K562 (cell line): ENCODE measurements at regions not wholly inside any gene's neighbourhood (a gene's known extent, or its start where the extent isn't known, plus 50 kb on each side); places are given as distances from the start of the nearest gene placed in this dataset.

Source experiments
- ATAC-seq: fragments of 200-7000 bp; cut with Tn5 transposase; 3 replicates; pipeline ENCODE4 v1.9.1; 2020; ENCODE audit warnings: moderate library complexity
- BruUV-seq: library from RNA; stranded (reverse); fragments of 400-500 nt; replicated peaks from 2 replicates; lab custom pipeline; 2021; lab: Mats Ljungman, UMichigan
- CTCF ChIA-PET: fragments of 300-600 bp; formaldehyde crosslinking; extraction: SDS; loops from one replicate; lab custom pipeline; 2021; ENCODE audit warnings: low intra/inter-chr PET ratio; lab: Yijun Ruan, JAX
- POLR2A ChIA-PET: fragments of 300-600, 350-650 bp; sonication (Branson Sonifier 250); formaldehyde crosslinking; extraction: SDS; loops from one replicate; lab custom pipeline; 2021; ENCODE audit warnings: antibody characterized with exemption, inconsistent platforms; lab: Yijun Ruan, JAX
- DNase-seq, 4 experiments: peaks; one replicate each; pipeline versions ENCODE4 v3.0.0 to v3.0.0-alpha.2; 2011 to 2018; ENCODE audit warnings: low spot score in 3 of 4, mixed read lengths in 3 of 4; ENCODE audit errors: extremely low read depth in 1 of 4
- FAIRE-seq: peaks from 2 replicates; lab custom pipeline; 2011; peaks lifted over from hg19 to GRCh38; lab: Jason Lieb, UNC
- H2AFZ ChIP-seq: 2 replicates; pipeline ENCODE4 v1.6.0; 2011; ENCODE audit warnings: low read depth, low read length, control low read depth, inconsistent platforms
- H3K27ac ChIP-seq: fragments of 200-600 bp; 3 replicates; pipeline ENCODE4 v1.8.0; 2011; ENCODE audit warnings: low read depth, mild to moderate bottlenecking, control low read depth, inconsistent platforms, low read length, moderate library complexity, mixed read lengths; ENCODE audit errors: extremely low read depth
- H3K27me3 ChIP-seq, 2 experiments: fragments of 300-600 bp in 1 of 2; 2 replicates in 1 of 2; 3 replicates in 1 of 2; pipeline versions ENCODE4 v1.6.0 to v1.8.0; 2011; ENCODE audit warnings: inconsistent platforms in 2 of 2, low read length in 2 of 2, mild to moderate bottlenecking in 1 of 2, mixed read lengths in 1 of 2, moderate library complexity in 1 of 2; ENCODE audit not compliant: control insufficient read depth in 2 of 2, insufficient read depth in 2 of 2
- H3K36me3 ChIP-seq: fragments of 300-600 bp; 3 replicates; pipeline ENCODE4 v1.8.0; 2011; ENCODE audit warnings: mild to moderate bottlenecking, low read length, inconsistent platforms; ENCODE audit not compliant: control insufficient read depth, insufficient read depth
- H3K4me1 ChIP-seq, 2 experiments: fragments of 200-600 bp in 1 of 2; replicated peaks in 1 of 2; 2 replicates in 1 of 2; 3 replicates in 1 of 2; pipeline versions ENCODE4 v1.5.1 to v1.8.0; 2011; ENCODE audit warnings: inconsistent platforms in 2 of 2, low read length in 2 of 2, mild to moderate bottlenecking in 1 of 2, mixed read lengths in 1 of 2, moderate library complexity in 1 of 2; ENCODE audit not compliant: control insufficient read depth in 2 of 2, insufficient read depth in 2 of 2
- H3K4me2 ChIP-seq: 2 replicates; pipeline ENCODE4 v1.6.1; 2011; ENCODE audit warnings: low read length, control low read depth, inconsistent platforms, mixed read lengths; ENCODE audit not compliant: insufficient read depth
- H3K4me3 ChIP-seq: fragments of 200-600 bp; sonication (generic), shearing (Covaris generic); 2 replicates; pipeline ENCODE4 v1.5.1; 2016; ENCODE audit warnings: control low read depth, inconsistent platforms
- H3K79me2 ChIP-seq: fragments of 200-600 bp; 3 replicates; pipeline ENCODE4 v1.8.0; 2011; ENCODE audit warnings: low read length, inconsistent platforms; ENCODE audit not compliant: control insufficient read depth, insufficient read depth
- H3K9ac ChIP-seq, 2 experiments: 2 replicates each; pipeline versions ENCODE4 v1.6.0 to v1.6.1; 2011; ENCODE audit warnings: low read depth in 2 of 2, low read length in 2 of 2, control low read depth in 1 of 2, inconsistent platforms in 1 of 2, mild to moderate bottlenecking in 1 of 2, mixed read lengths in 1 of 2; ENCODE audit not compliant: insufficient read depth in 1 of 2
- H3K9me1 ChIP-seq: one replicate; pipeline ENCODE4 v1.6.0; 2011; ENCODE audit warnings: inconsistent platforms, mild to moderate bottlenecking, low read length, moderate library complexity; ENCODE audit not compliant: control insufficient read depth, insufficient read depth
- H3K9me3 ChIP-seq: replicated peaks from 2 replicates; pipeline ENCODE4 v1.5.1; 2011; ENCODE audit warnings: low read depth, low read length, inconsistent platforms; ENCODE audit not compliant: control insufficient read depth, insufficient read depth
- H4K20me1 ChIP-seq: replicated peaks from 2 replicates; pipeline ENCODE4 v1.6.1; 2011; ENCODE audit warnings: low read length, inconsistent platforms, mixed read lengths; ENCODE audit not compliant: control insufficient read depth, insufficient read depth
- BACH1 ChIP-seq: fragments of 200-800 bp; sonication (Bioruptor generic); IDR thresholded peaks from 2 replicates; pipeline ENCODE4 v1.6.1; 2016; ENCODE audit warnings: missing genetic modification characterization, missing compliant biosample characterization
- EGR1 ChIP-seq: fragments of 450-650 bp; conservative IDR thresholded peaks from 2 replicates; pipeline ENCODE4 v1.6.1; 2017; ENCODE audit warnings: mild to moderate bottlenecking
- FOSL1 ChIP-seq: fragments of 200-800 bp; sonication (Bioruptor generic); conservative IDR thresholded peaks from 2 replicates; pipeline ENCODE4 v1.6.1; 2016; ENCODE audit warnings: missing genetic modification characterization, missing compliant biosample characterization
- GATA2 ChIP-seq: sonication (generic); formaldehyde crosslinking; IDR thresholded peaks from 2 replicates; pipeline ENCODE4 v1.4.0; 2020; ENCODE audit warnings: mild to moderate bottlenecking, missing genetic modification reagents
- GTF2B ChIP-seq: IDR thresholded peaks from 2 replicates; pipeline ENCODE4 v1.6.1; 2011; ENCODE audit not compliant: insufficient read length; ENCODE audit errors: extremely low read depth
- NBN ChIP-seq: fragments of 450-650 bp; IDR thresholded peaks from 2 replicates; pipeline ENCODE4 v1.6.1; 2016; ENCODE audit warnings: low read depth, mild to moderate bottlenecking
- TCF15 ChIP-seq: fragments of 250-450 bp; sonication (Bioruptor Pico); IDR thresholded peaks from 2 replicates; pipeline ENCODE4 v1.8.0; 2022; ENCODE audit warnings: moderate library complexity, mild to moderate bottlenecking, inconsistent platforms
- XRCC3 ChIP-seq: fragments of 450-650 bp; IDR thresholded peaks from 2 replicates; pipeline ENCODE4 v1.6.1; 2017; ENCODE audit warnings: mild to moderate bottlenecking, moderate library complexity
- YY1 ChIP-seq, 3 experiments: IDR thresholded peaks; 2 replicates each; pipeline ENCODE4 v1.6.1; 2011; ENCODE audit warnings: low read length in 2 of 3, mild to moderate bottlenecking in 2 of 3, moderate library complexity in 2 of 3, borderline replicate concordance in 1 of 3, control low read depth in 1 of 3, low read depth in 1 of 3; ENCODE audit not compliant: insufficient read depth in 3 of 3, insufficient replicate concordance in 2 of 3, control insufficient read depth in 1 of 3, insufficient read length in 1 of 3; ENCODE audit errors: extremely low read depth in 1 of 3
- ZNF431 ChIP-seq: sonication (generic); formaldehyde crosslinking; IDR thresholded peaks from 2 replicates; pipeline ENCODE4 v1.8.0; 2022; ENCODE audit warnings: mild to moderate bottlenecking, missing genetic modification reagents
- ZNF436 ChIP-seq: fragments of 250-450, 450-650 bp; sonication (Bioruptor Pico); formaldehyde crosslinking; IDR thresholded peaks from 2 replicates; pipeline ENCODE4 v1.7.0; 2020; ENCODE audit warnings: mild to moderate bottlenecking
- ZNF589 ChIP-seq: fragments of 200-800 bp; sonication (Bioruptor generic); IDR thresholded peaks from 2 replicates; pipeline ENCODE4 v1.6.1; 2016; ENCODE audit warnings: low read depth, missing genetic modification characterization, missing compliant biosample characterization
- ZNF639 ChIP-seq, 2 experiments: fragments of 200-800 bp in 1 of 2; sonication (Bioruptor generic) in 1 of 2; sonication (generic) in 1 of 2; formaldehyde crosslinking in 1 of 2; IDR thresholded peaks in 1 of 2; conservative IDR thresholded peaks in 1 of 2; 2 replicates each; pipeline versions ENCODE4 v1.5.0 to v1.6.1; 2016 to 2020; ENCODE audit warnings: missing compliant biosample characterization in 1 of 2, missing genetic modification characterization in 1 of 2, missing genetic modification reagents in 1 of 2
- WGBS: fragments of 100-300 bp; shearing (Covaris generic); methylation state at CpG from one replicate; pipeline ENCODE4 v1.1.6; 2016; ENCODE audit warnings: low coverage, mixed read lengths; ENCODE audit not compliant: insufficient coverage; ENCODE audit errors: missing lambda C conversion rate; 5-methylcytosine and 5-hydroxymethylcytosine counted together
- in situ Hi-C: fragments of 300-500 bp; cut with MboI; formaldehyde crosslinking; loops from 4 replicates; pipeline ENCODE4 v1.15.0; 2018; ENCODE audit warnings: inconsistent platforms, mixed read lengths
- intact Hi-C: fragments of 100-400 bp; cut with micrococcal nuclease; formaldehyde crosslinking; loops from 2 replicates; pipeline ENCODE4 v1.14.2; 2022
- TF ChIP-seq, protein P1 (sequence below), 3 experiments: fragments of 200-800 bp in 1 of 3; fragments of 250-450 bp in 1 of 3; fragments of 450-650 bp in 1 of 3; sonication (Bioruptor Pico) in 1 of 3; sonication (Bioruptor generic) in 1 of 3; formaldehyde crosslinking in 1 of 3; IDR thresholded peaks; 2 replicates each; pipeline versions ENCODE4 v1.6.1 to v1.8.0; 2016 to 2022; ENCODE audit warnings: mild to moderate bottlenecking in 2 of 3, missing genetic modification characterization in 2 of 3, missing compliant biosample characterization in 1 of 3, moderate library complexity in 1 of 3

GRCh38 chrX:63927848-63928247 is 142.8 kb upstream of the ARHGEF9 start (continued):
- TF ChIP-seq, protein P1, sequence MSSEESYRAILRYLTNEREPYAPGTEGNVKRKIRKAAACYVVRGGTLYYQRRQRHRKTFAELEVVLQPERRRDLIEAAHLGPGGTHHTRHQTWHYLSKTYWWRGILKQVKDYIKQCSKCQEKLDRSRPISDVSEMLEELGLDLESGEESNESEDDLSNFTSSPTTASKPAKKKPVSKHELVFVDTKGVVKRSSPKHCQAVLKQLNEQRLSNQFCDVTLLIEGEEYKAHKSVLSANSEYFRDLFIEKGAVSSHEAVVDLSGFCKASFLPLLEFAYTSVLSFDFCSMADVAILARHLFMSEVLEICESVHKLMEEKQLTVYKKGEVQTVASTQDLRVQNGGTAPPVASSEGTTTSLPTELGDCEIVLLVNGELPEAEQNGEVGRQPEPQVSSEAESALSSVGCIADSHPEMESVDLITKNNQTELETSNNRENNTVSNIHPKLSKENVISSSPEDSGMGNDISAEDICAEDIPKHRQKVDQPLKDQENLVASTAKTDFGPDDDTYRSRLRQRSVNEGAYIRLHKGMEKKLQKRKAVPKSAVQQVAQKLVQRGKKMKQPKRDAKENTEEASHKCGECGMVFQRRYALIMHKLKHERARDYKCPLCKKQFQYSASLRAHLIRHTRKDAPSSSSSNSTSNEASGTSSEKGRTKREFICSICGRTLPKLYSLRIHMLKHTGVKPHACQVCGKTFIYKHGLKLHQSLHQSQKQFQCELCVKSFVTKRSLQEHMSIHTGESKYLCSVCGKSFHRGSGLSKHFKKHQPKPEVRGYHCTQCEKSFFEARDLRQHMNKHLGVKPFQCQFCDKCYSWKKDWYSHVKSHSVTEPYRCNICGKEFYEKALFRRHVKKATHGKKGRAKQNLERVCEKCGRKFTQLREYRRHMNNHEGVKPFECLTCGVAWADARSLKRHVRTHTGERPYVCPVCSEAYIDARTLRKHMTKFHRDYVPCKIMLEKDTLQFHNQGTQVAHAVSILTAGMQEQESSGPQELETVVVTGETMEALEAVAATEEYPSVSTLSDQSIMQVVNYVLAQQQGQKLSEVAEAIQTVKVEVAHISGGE (CRISPR knock-in tag; IDR thresholded peaks at IDR 0.05): no peak

GRCh38 chrX:63922221-63922620 is 137.2 kb upstream of the ARHGEF9 start:
- H3K27ac ChIP-seq: no peak overlapping the region
- no TSS peak for BruUV-seq
- H3K9me3 ChIP-seq: no peaks in the 10 kb centered on the region
- ChIA-PET CTCF (no interaction called here), POLR2A (no interaction called here)
- no peak for ATAC-seq
- no peaks in the 10 kb centered on the region for H3K27me3 ChIP-seq
- no peaks in the 10 kb centered on the region for H4K20me1 ChIP-seq
- FAIRE-seq: no peak
- no peak overlapping the region for H3K4me3 ChIP-seq
- no peak overlapping the region for H3K4me2 ChIP-seq
- H3K36me3 ChIP-seq: no peaks in the 10 kb centered on the region
- no peaks in the 10 kb centered on the region for H3K4me1 ChIP-seq
- no peak for DNase-seq
- no peak overlapping the region for H3K9ac ChIP-seq
- 0% methylated on average over 1 of the region's 2 CpGs for WGBS
- no peaks in the 10 kb centered on the region for H3K9me1 ChIP-seq
- no peak overlapping the region for H2AFZ ChIP-seq
- in situ Hi-C loops: no loop called here
- intact Hi-C loops: no loop called here
- no peaks in the 10 kb centered on the region for H3K79me2 ChIP-seq
- TF ChIP-seq GATA2 (CRISPR knock-in tag) (no peak), EGR1 (no peak), ZNF431 (CRISPR knock-in tag) (no peak), GTF2B (no peak), BACH1 (no peak), ZNF589 (CRISPR knock-in tag) (no peak), ZNF436 (no peak), TCF15 (CRISPR knock-in tag) (no peak), NBN (no peak), XRCC3 (no peak), FOSL1 (tag) (no peak), YY1 (IDR thresholded peaks at IDR 0.05; ENCODE audit: borderline replicate concordance in 1 of 3, control insufficient read depth in 1 of 3, extremely low read depth in 1 of 3, insufficient read depth in 3 of 3, insufficient read length in 1 of 3, insufficient replicate concordance in 2 of 3, low read depth in 1 of 3, low read length in 2 of 3) (no peak), ZNF639 (CRISPR knock-in tag; conservative IDR thresholded peaks at IDR 0.05 in 1 of 2, IDR thresholded peaks at IDR 0.05 in 1 of 2) (no peak)
